GM06990 (cell line): ENCODE measurements at regions not wholly inside any gene's neighbourhood (a gene's known extent, or its start where the extent isn't known, plus 50 kb on each side); places are given as distances from the start of the nearest gene placed in this dataset.

ENCODE experiments used
- DNase-seq: peaks from one replicate; pipeline ENCODE4 v3.0.0-alpha.2; 2011; ENCODE audit not compliant: insufficient read length; ENCODE audit errors: extremely low read depth
- H3K27me3 ChIP-seq: replicated peaks from 2 replicates; pipeline ENCODE4 v1.6.0; 2011; ENCODE audit warnings: low read length; ENCODE audit not compliant: control insufficient read depth, insufficient read depth
- H3K36me3 ChIP-seq: 2 replicates; pipeline ENCODE4 v1.5.1; 2011; ENCODE audit warnings: low read length; ENCODE audit not compliant: control insufficient read depth, insufficient read depth
- H3K4me3 ChIP-seq: replicated peaks from 2 replicates; pipeline ENCODE4 v1.5.1; 2011; ENCODE audit warnings: low read depth, mild to moderate bottlenecking, control low read depth, low read length
- TF ChIP-seq, protein P1 (sequence below): IDR thresholded peaks from 2 replicates; pipeline ENCODE4 v1.5.1; 2011; ENCODE audit warnings: low read length, control low read depth, mild to moderate bottlenecking, inconsistent platforms; ENCODE audit not compliant: insufficient read depth, poor library complexity, severe bottlenecking

DNA sequence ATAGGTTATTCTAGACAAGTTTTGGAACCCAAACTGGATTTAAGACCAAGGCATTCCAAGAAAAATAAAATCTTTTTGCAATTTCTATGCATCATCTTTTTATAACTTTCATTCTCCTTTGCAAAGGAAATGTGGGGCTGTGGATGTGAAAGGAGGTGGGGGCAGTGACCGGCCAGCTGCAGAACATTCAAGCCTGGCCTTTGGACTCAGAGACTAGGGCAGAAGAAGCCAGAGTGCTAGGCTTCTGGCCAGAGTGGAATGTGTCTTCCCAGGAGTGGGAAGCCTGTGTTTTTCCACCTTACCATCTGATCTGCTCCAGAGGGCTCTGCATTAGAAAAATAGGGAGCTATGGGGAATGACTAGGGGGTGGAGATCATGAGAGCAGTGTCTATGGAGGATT lies 148.5 kb downstream of the C9orf152 start:
- no peak for DNase-seq
- Histone ChIP-seq H3K4me3 (no peak overlapping the region), H3K36me3 (peaks cover 6% of the 10 kb centered on the region), H3K27me3 (no peaks in the 10 kb centered on the region)
- TF ChIP-seq, protein P1, sequence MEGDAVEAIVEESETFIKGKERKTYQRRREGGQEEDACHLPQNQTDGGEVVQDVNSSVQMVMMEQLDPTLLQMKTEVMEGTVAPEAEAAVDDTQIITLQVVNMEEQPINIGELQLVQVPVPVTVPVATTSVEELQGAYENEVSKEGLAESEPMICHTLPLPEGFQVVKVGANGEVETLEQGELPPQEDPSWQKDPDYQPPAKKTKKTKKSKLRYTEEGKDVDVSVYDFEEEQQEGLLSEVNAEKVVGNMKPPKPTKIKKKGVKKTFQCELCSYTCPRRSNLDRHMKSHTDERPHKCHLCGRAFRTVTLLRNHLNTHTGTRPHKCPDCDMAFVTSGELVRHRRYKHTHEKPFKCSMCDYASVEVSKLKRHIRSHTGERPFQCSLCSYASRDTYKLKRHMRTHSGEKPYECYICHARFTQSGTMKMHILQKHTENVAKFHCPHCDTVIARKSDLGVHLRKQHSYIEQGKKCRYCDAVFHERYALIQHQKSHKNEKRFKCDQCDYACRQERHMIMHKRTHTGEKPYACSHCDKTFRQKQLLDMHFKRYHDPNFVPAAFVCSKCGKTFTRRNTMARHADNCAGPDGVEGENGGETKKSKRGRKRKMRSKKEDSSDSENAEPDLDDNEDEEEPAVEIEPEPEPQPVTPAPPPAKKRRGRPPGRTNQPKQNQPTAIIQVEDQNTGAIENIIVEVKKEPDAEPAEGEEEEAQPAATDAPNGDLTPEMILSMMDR = no peak

DNA sequence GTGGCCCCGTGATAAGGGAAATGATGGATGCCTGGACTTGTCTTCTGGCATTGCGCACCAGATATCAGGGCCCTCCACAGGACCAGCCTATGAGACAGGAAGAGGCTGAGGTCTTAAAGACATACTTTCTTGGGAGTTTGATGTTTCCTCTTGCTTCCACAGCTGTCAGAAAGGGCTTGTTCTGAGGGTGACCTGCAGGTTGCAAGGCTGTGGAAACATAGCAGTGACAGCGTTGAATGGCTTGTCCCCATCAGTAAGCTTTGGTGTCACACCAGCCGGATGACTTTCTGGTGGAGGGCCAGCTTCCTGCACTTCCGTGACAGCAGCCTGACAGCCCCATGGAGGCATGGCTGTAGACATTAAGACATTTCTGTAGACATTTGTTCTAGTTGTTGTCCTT lies 143.2 kb downstream of the C9orf152 start:
- Histone ChIP-seq H3K27me3 (no peaks in the 10 kb centered on the region), H3K4me3 (no peak overlapping the region), H3K36me3 (peaks cover 4% of the 10 kb centered on the region)
- no peak for DNase-seq
- TF ChIP-seq, protein P1 = no peak

DNA sequence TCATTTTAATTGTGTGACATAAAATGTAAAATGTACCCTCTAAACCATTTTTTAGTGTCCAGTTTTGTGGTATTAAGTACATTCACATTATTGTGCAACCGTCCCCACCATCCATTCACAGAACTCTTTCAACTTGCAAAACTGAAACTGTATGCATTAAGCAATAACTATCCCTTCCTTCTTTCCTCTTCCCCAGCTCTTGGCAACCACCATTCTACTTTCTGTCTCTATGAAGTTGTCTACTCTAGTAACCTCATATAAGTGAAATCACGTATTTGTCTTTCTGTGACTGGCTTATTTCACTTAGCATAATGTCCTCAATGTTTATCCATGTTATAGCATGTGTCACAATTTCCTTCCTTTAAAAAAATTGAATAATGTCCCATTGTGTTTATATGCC lies 142.4 kb downstream of the C9orf152 start:
- Histone ChIP-seq H3K36me3 (peaks cover 5% of the 10 kb centered on the region), H3K27me3 (no peaks in the 10 kb centered on the region), H3K4me3 (no peak overlapping the region)
- TF ChIP-seq, protein P1 = no peak
- no peak for DNase-seq

DNA sequence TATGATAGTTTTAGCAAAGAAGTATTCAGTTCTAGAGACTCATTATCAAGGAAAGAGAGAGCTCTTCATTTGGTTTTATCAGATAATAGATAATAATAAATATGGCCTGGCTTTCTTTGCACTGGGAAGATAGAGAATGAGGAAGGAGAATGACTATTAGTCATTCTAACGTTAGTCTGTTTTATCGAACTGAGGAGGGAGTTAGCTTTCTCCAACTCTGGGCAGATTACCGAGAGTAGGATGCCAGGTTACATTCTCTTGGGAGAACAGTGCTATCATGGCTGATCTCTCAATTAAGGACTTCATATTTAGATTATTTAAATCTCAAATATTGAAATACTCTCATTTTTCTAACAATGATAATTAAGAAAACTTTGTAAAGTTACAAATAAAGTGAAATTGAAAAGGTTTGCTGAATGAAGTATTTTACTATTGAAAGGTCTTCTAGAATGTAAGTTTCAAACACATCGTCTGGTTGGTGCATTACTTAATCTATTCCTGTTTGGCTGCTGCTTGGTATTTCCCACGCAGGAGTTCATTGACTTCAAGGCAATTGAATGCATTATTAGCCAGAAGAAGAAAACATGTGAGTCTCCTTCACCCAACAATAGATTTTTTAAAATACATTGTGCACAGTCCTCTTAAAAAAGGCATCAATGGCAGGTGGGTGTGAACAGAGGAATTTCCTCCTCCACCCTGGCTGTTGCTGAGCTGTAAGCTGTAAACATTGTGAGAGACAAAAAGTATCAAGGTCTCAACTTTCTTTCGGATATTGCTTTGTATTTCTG lies 140.8 kb downstream of the C9orf152 start:
- TF ChIP-seq, protein P1 = no peak
- Histone ChIP-seq H3K36me3 (peaks cover 6% of the 10 kb centered on the region), H3K27me3 (no peaks in the 10 kb centered on the region), H3K4me3 (no peak overlapping the region)
- no peak for DNase-seq

DNA sequence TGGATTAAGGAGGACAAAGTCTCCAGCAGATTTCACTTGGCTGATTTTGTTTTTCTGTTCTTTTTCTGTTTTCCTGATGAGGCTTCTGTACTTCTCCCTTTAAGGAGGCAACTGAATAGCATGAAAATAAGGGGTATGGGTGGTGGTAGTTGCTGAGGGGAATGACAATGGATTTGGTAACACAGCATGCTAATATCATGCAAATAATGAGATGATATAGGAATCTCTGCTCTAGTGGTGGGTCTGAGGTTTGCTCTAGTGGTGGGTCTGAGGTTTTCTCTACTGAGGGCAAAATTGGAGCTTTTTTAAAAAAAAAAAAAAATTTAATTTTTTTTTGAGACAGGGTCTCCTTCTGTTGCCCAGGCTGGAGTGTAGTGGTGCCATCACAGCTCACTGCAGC lies 139.7 kb downstream of the C9orf152 start:
- H3K27me3 ChIP-seq = no peaks in the 10 kb centered on the region
- no peak for DNase-seq
- TF ChIP-seq, protein P1 = no peak
- no peak overlapping the region for H3K4me3 ChIP-seq
- H3K36me3 ChIP-seq = peaks cover 7% of the 10 kb centered on the region
